Natural killer cell (primary cell): ENCODE measurements at regions not wholly inside any gene's neighbourhood (a gene's known extent, or its start where the extent isn't known, plus 50 kb on each side); places are given as distances from the start of the nearest gene placed in this dataset.

Experiments used
- ATAC-seq, 3 donors: fragments of 150-1000 bp in 2 of 3; fragments of 200-7000 bp in 1 of 3; cut with Tn5 transposase; 1 replicate in 1 of 3; 2 replicates in 2 of 3; pipeline ENCODE4 v1.10.0; 2021; ENCODE audit warnings: mild to moderate bottlenecking in 2 of 3, moderate library complexity in 2 of 3
- DNase-seq, 2 donors: peaks; one replicate each; pipeline versions ENCODE4 v3.0.0 to v3.0.0-alpha.2; 2013 to 2021; ENCODE audit warnings: mixed read lengths in 1 of 2
- H3K27ac ChIP-seq: one replicate; pipeline ENCODE4 v1.5.1; 2013; ENCODE audit warnings: mild to moderate bottlenecking, low read length
- H3K27me3 ChIP-seq: one replicate; pipeline ENCODE4 v1.6.1; 2013; ENCODE audit warnings: low read length; ENCODE audit not compliant: control insufficient read depth, insufficient read depth
- H3K36me3 ChIP-seq: one replicate; pipeline ENCODE4 v1.6.1; 2013; ENCODE audit warnings: low read length; ENCODE audit not compliant: control insufficient read depth, insufficient read depth
- H3K4me1 ChIP-seq: one replicate; pipeline ENCODE4 v1.6.1; 2013; ENCODE audit warnings: low read length; ENCODE audit not compliant: control insufficient read depth, insufficient read depth
- H3K4me3 ChIP-seq: one replicate; pipeline ENCODE4 v1.5.1; 2013; ENCODE audit warnings: low read length
- H3K9me3 ChIP-seq: one replicate; pipeline ENCODE4 v1.6.1; 2013; ENCODE audit warnings: low read length; ENCODE audit not compliant: control insufficient read depth, insufficient read depth
- H3K27ac Mint-ChIP-seq, 2 donors: one replicate each; pipeline ENCODE4 v1.8.0; 2022; ENCODE audit warnings: mild to moderate bottlenecking in 2 of 2, mixed read lengths in 2 of 2, moderate library complexity in 1 of 2
- H3K27me3 Mint-ChIP-seq, 2 donors: one replicate each; pipeline ENCODE4 v1.8.0; 2022; ENCODE audit warnings: low read depth in 2 of 2, mixed read lengths in 2 of 2
- H3K36me3 Mint-ChIP-seq: one replicate; pipeline ENCODE4 v1.8.0; 2022; ENCODE audit warnings: mixed read lengths
- H3K4me1 Mint-ChIP-seq, 2 donors: one replicate each; pipeline ENCODE4 v1.8.0; 2022; ENCODE audit warnings: mixed read lengths in 2 of 2
- H3K4me3 Mint-ChIP-seq: one replicate; pipeline ENCODE4 v1.8.0; 2022; ENCODE audit warnings: mild to moderate bottlenecking, moderate library complexity, mixed read lengths
- H3K9me3 Mint-ChIP-seq, 2 donors: one replicate each; pipeline ENCODE4 v1.8.0; 2022; ENCODE audit warnings: mixed read lengths in 2 of 2
- WGBS: methylation state at CpG from one replicate; pipeline ENCODE4 v1.1.7; 2013; ENCODE audit warnings: missing lambda C conversion rate; ENCODE audit not compliant: insufficient coverage; 5-methylcytosine and 5-hydroxymethylcytosine counted together
- intact Hi-C: fragments of 100-400 bp; cut with micrococcal nuclease; formaldehyde crosslinking; loops from one replicate; pipeline ENCODE4 v1.14.2; 2022
- TF ChIP-seq, protein P1 (sequence below): fragments of 200-600 bp; IDR thresholded peaks from one replicate; pipeline ENCODE4 v1.8.0; 2022; ENCODE audit warnings: antibody characterized with exemption

- Mint-ChIP-seq H3K27ac (no peak overlapping the region), H3K36me3 (no peaks in the 10 kb centered on the region), H3K4me1 (no peaks in the 10 kb centered on the region), H3K4me3 (no peak overlapping the region), H3K9me3 (no peaks in the 10 kb centered on the region), H3K27me3 (peaks cover 16 to 25% of the 10 kb centered on the region in 2 donors)
- TF ChIP-seq, protein P1, sequence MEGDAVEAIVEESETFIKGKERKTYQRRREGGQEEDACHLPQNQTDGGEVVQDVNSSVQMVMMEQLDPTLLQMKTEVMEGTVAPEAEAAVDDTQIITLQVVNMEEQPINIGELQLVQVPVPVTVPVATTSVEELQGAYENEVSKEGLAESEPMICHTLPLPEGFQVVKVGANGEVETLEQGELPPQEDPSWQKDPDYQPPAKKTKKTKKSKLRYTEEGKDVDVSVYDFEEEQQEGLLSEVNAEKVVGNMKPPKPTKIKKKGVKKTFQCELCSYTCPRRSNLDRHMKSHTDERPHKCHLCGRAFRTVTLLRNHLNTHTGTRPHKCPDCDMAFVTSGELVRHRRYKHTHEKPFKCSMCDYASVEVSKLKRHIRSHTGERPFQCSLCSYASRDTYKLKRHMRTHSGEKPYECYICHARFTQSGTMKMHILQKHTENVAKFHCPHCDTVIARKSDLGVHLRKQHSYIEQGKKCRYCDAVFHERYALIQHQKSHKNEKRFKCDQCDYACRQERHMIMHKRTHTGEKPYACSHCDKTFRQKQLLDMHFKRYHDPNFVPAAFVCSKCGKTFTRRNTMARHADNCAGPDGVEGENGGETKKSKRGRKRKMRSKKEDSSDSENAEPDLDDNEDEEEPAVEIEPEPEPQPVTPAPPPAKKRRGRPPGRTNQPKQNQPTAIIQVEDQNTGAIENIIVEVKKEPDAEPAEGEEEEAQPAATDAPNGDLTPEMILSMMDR: no peak
- DNase-seq: no peak
- no peaks in the 10 kb centered on the region for H3K27me3 ChIP-seq
- WGBS: 77% methylated on average over 3 of the region's 4 CpGs
- H3K27ac ChIP-seq: no peak overlapping the region
- H3K4me3 ChIP-seq: no peak overlapping the region
- H3K36me3 ChIP-seq: no peaks in the 10 kb centered on the region
- intact Hi-C loops: no loop called here
- H3K4me1 ChIP-seq: no peaks in the 10 kb centered on the region
- H3K9me3 ChIP-seq: peaks cover 3% of the 10 kb centered on the region
- ATAC-seq: no peak
Observed at GRCh38 chr16:17728196-17728595, 257.4 kb upstream of the XYLT1 start.

DNA sequence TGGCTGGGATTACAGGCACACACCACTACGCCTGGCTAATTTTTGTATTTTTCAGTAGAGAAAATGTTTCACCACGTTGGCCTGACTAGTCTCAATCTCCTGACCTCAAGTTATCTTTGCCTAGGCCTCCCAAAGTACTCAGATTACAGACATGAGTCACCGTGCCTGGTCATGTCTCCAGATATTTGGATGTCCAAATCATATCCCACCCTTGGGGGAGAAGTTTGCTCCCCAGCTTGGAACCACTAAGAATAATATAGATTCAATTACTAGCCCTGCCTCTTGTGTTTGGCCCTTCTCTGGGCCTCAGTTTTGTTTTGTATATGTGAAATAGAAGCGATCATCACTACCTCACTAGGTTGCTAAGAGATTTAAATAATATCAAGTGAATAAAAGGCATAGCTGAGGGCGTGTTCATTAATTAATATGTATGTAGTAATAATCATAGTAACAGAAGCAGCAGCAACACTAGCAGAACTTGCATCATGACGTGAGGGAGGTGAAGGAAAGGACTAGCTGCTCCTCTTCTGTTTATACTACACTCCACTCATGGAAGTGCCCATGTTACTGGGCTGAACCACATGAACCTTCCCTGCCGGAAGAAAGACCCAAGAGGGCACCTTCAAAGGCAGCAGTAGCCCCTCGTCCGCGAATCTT lies 253.6 kb upstream of the XYLT1 start:
- no peak overlapping the region for H3K27ac Mint-ChIP-seq
- ATAC-seq (no peak), DNase-seq (no peak)
- Histone ChIP-seq H3K27ac (no peak overlapping the region), H3K4me1 (no peaks in the 10 kb centered on the region), H3K9me3 (no peaks in the 10 kb centered on the region), H3K36me3 (no peaks in the 10 kb centered on the region), H3K4me3 (no peak overlapping the region), H3K27me3 (no peaks in the 10 kb centered on the region)
- H3K4me1 Mint-ChIP-seq: no peaks in the 10 kb centered on the region
- no peaks in the 10 kb centered on the region for H3K36me3 Mint-ChIP-seq
- 88% methylated on average over 8 of the region's 10 CpGs for whole genome bisulfite sequencing
- H3K9me3 Mint-ChIP-seq: no peaks in the 10 kb centered on the region
- intact Hi-C loops: no loop called here
- no peak overlapping the region for H3K4me3 Mint-ChIP-seq
- TF ChIP-seq, protein P1: no peak
- peaks cover 16 to 27% of the 10 kb centered on the region in 2 donors for H3K27me3 Mint-ChIP-seq

DNA sequence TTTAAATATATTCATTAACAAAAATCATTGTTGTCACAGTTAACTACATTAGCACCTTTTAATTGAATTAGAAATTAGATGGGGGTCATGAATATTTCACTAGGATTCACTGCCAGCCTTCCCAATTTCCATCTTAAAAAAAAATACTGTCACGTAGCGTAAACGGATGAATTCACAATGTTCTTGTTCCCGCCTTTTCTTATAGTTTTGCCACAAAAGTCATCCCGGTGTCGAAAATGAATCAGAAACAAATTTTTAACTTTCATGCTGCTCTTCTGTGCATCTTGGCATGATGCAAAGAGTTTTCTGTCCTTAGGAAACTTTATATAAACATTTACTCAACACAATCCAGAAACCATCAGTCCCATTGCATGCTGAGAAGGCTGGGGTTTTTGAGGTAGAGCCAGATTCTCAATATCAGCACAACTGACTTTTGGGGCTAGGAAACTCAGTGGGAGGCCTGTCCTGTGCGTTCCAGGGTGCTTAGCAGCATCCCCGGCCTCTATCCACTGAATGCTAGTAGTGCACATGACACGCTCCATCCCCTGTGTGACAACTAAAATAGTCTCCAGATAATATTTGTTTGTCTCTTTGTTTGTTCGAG lies 252.9 kb upstream of the XYLT1 start:
- Histone ChIP-seq H3K27ac (no peak overlapping the region), H3K27me3 (no peaks in the 10 kb centered on the region), H3K36me3 (no peaks in the 10 kb centered on the region), H3K4me1 (no peaks in the 10 kb centered on the region), H3K9me3 (no peaks in the 10 kb centered on the region), H3K4me3 (no peak overlapping the region)
- Mint-ChIP-seq H3K36me3 (no peaks in the 10 kb centered on the region), H3K9me3 (no peaks in the 10 kb centered on the region), H3K4me1 (no peaks in the 10 kb centered on the region), H3K27me3 (peaks cover 16 to 23% of the 10 kb centered on the region in 2 donors), H3K27ac (no peak overlapping the region), H3K4me3 (no peak overlapping the region)
- WGBS: 90% methylated on average over 10 of the region's 10 CpGs
- intact Hi-C loops: no loop called here
- TF ChIP-seq, protein P1: no peak
- ATAC-seq (no peak), DNase-seq (no peak)

DNA sequence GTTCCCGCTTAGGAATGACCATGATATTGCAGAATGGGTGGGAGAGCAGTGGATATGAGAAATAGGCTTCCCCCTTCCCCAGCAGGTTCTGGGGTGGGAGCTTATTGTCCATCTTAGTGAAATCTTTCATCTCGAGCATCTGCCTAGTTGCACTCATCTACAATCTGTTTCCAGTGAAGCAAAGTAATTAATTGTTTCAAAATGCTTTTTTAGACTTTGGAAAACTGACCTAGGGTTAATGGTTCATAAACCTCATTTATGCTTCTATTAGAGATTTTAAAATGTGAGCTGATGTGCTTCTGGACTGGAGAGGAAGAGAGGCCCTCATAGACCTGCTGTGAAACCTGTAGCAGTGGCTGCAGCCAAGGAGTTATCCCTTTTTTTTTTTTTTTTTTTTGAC lies 247.7 kb upstream of the XYLT1 start:
- TF ChIP-seq, protein P1: no peak
- ATAC-seq (no peak), DNase-seq (no peak)
- Mint-ChIP-seq H3K4me3 (no peak overlapping the region), H3K27ac (no peak overlapping the region), H3K36me3 (no peaks in the 10 kb centered on the region), H3K9me3 (peaks cover 0 to 2% of the 10 kb centered on the region in 2 donors), H3K4me1 (no peaks in the 10 kb centered on the region), H3K27me3 (peaks cover 16 to 27% of the 10 kb centered on the region in 2 donors)
- H3K36me3 ChIP-seq: no peaks in the 10 kb centered on the region
- 89% methylated on average over 1 of the region's 2 CpGs for WGBS
- H3K27me3 ChIP-seq: no peaks in the 10 kb centered on the region
- no peak overlapping the region for H3K4me3 ChIP-seq
- intact Hi-C loops: no loop called here
- H3K27ac ChIP-seq: no peak overlapping the region
- no peaks in the 10 kb centered on the region for H3K4me1 ChIP-seq
- no peaks in the 10 kb centered on the region for H3K9me3 ChIP-seq
